PC-3 (cell line): ENCODE measurements at regions not wholly inside any gene's neighbourhood (a gene's known extent, or its start where the extent isn't known, plus 50 kb on each side); places are given as distances from the start of the nearest gene placed in this dataset.

Source experiments
- ATAC-seq: fragments of 200-7000 bp; cut with Tn5 transposase; 2 replicates; pipeline ENCODE4 v1.9.1; 2020; ENCODE audit warnings: mild to moderate bottlenecking, moderate library complexity
- BruUV-seq: library from RNA; stranded (reverse); fragments of 400-500 nt; replicated peaks from 2 replicates; lab custom pipeline; 2021; lab: Mats Ljungman, UMichigan
- CTCF ChIA-PET: fragments of 300-600 bp; sonication (Branson Sonifier 250); formaldehyde crosslinking; loops from one replicate; lab custom pipeline; 2022; ENCODE audit warnings: antibody characterized with exemption; lab: Charles Lee
- POLR2A ChIA-PET: fragments of 300-600 bp; sonication (Branson Sonifier 250); formaldehyde crosslinking; loops from one replicate; lab custom pipeline; 2022; ENCODE audit warnings: antibody characterized with exemption; ENCODE audit not compliant: unreplicated experiment; lab: Charles Lee
- DNase-seq: peaks from one replicate; pipeline ENCODE4 v3.0.0-alpha.2; 2015
- H2AFZ ChIP-seq: fragments of 300-600 bp; sonication (generic); 2 replicates; pipeline ENCODE4 v1.6.0; 2016; ENCODE audit warnings: antibody characterized with exemption, low read length
- H3F3A ChIP-seq: fragments of 300-600 bp; sonication (generic); one replicate; pipeline ENCODE4 v1.6.0; 2017; ENCODE audit warnings: antibody characterized with exemption, low read length, control low read depth, mild to moderate bottlenecking; ENCODE audit not compliant: unreplicated experiment
- H3K27ac ChIP-seq: fragments of 300-600 bp; sonication (generic); 2 replicates; pipeline ENCODE4 v1.5.1; 2016; ENCODE audit warnings: mild to moderate bottlenecking, low read length
- H3K27me3 ChIP-seq: fragments of 300-600 bp; sonication (generic); 2 replicates; pipeline ENCODE4 v1.6.1; 2016; ENCODE audit warnings: low read length, mixed read lengths
- H3K36me3 ChIP-seq: fragments of 300-600 bp; sonication (generic); 2 replicates; pipeline ENCODE4 v1.6.1; 2016; ENCODE audit warnings: low read depth, mixed run types, low read length, mixed read lengths
- H3K4me1 ChIP-seq: fragments of 300-600 bp; sonication (generic); 2 replicates; pipeline ENCODE4 v1.5.1; 2016; ENCODE audit warnings: low read length; ENCODE audit not compliant: insufficient read depth
- H3K4me2 ChIP-seq: fragments of 300-600 bp; sonication (generic); 2 replicates; pipeline ENCODE4 v1.6.0; 2016; ENCODE audit warnings: low read length
- H3K4me3 ChIP-seq: fragments of 300-600 bp; sonication (generic); 2 replicates; pipeline ENCODE4 v1.5.1; 2016; ENCODE audit warnings: mild to moderate bottlenecking, low read length, mixed read lengths
- H3K79me2 ChIP-seq: fragments of 300-600 bp; sonication (generic); 2 replicates; pipeline ENCODE4 v1.6.1; 2017; ENCODE audit warnings: low read length, mixed read lengths
- H3K9ac ChIP-seq: fragments of 300-600 bp; sonication (generic); 2 replicates; pipeline ENCODE4 v1.6.0; 2016; ENCODE audit warnings: mild to moderate bottlenecking, low read length
- H3K9me2 ChIP-seq: fragments of 300-600 bp; sonication (generic); replicated peaks from 2 replicates; pipeline ENCODE4 v1.6.1; 2016; ENCODE audit warnings: mixed run types, low read length, mixed read lengths
- H3K9me3 ChIP-seq: fragments of 300-600 bp; sonication (generic); 2 replicates; pipeline ENCODE4 v1.6.1; 2016; ENCODE audit warnings: low read length, mixed read lengths
- H4K20me1 ChIP-seq: fragments of 300-600 bp; sonication (generic); 2 replicates; pipeline ENCODE4 v1.6.1; 2016; ENCODE audit warnings: low read length, mixed read lengths
- CTCF ChIP-seq: fragments of 300-600 bp; sonication (generic); conservative IDR thresholded peaks from 2 replicates; pipeline ENCODE4 v1.5.1; 2017; ENCODE audit warnings: antibody characterized with exemption, low read depth, mild to moderate bottlenecking, low read length
- EZH2 ChIP-seq: fragments of 300-600 bp; sonication (generic); IDR thresholded peaks from one replicate; pipeline ENCODE4 v1.6.1; 2017; ENCODE audit warnings: antibody characterized with exemption, mild to moderate bottlenecking, low read length; ENCODE audit not compliant: unreplicated experiment
- EZH2phosphoT487 ChIP-seq: fragments of 300-600 bp; sonication (generic); IDR thresholded peaks from 2 replicates; pipeline ENCODE4 v1.6.1; 2018; ENCODE audit warnings: mild to moderate bottlenecking, antibody characterized with exemption, low read length, borderline replicate concordance
- intact Hi-C: fragments of 100-400 bp; cut with micrococcal nuclease; formaldehyde crosslinking; loops from 2 replicates; pipeline ENCODE4 v1.9.0; 2023

GRCh38 chr3:73832426-73832825, 207.7 kb upstream of the PDZRN3 start:
- no TSS peak for BruUV-seq
- no peaks in the 10 kb centered on the region for H3K27me3 ChIP-seq
- ChIA-PET CTCF (no interaction called here), POLR2A (no interaction called here)
- H3K27ac ChIP-seq: no peak overlapping the region
- no peak for TF ChIP-seq EZH2phosphoT487
- no peak overlapping the region for H3K4me2 ChIP-seq
- no peaks in the 10 kb centered on the region for H3K36me3 ChIP-seq
- no peaks in the 10 kb centered on the region for H4K20me1 ChIP-seq
- H3F3A ChIP-seq: no peaks in the 10 kb centered on the region
- H3K4me3 ChIP-seq: no peak overlapping the region
- no peaks in the 10 kb centered on the region for H3K4me1 ChIP-seq
- ATAC-seq (no peak), DNase-seq (no peak)
- no peak overlapping the region for H3K9ac ChIP-seq
- peaks cover 43% of the 10 kb centered on the region for H3K9me3 ChIP-seq
- intact Hi-C loops: no loop called here
- no peaks in the 10 kb centered on the region for H3K9me2 ChIP-seq
- H3K79me2 ChIP-seq: no peaks in the 10 kb centered on the region
- no peak overlapping the region for H2AFZ ChIP-seq

GRCh38 chr3:73828348-73828747, 203.6 kb upstream of the PDZRN3 start:
- Histone ChIP-seq H4K20me1 (no peaks in the 10 kb centered on the region), H3K27ac (no peak overlapping the region), H2AFZ (no peak overlapping the region), H3K79me2 (no peaks in the 10 kb centered on the region), H3K36me3 (no peaks in the 10 kb centered on the region), H3F3A (no peaks in the 10 kb centered on the region), H3K27me3 (no peaks in the 10 kb centered on the region), H3K9ac (no peak overlapping the region), H3K4me2 (no peak overlapping the region), H3K9me3 (peaks cover 27% of the 10 kb centered on the region), H3K4me1 (no peaks in the 10 kb centered on the region), H3K9me2 (no peaks in the 10 kb centered on the region), H3K4me3 (no peak overlapping the region)
- no TSS peak for BruUV-seq
- no peak for ATAC-seq
- no peak for DNase-seq
- CTCF ChIA-PET: no interaction called here
- TF ChIP-seq EZH2 (no peak), EZH2phosphoT487 (no peak), CTCF (no peak)
- POLR2A ChIA-PET: no interaction called here
- intact Hi-C loops: no loop called here

- Histone ChIP-seq H3K4me2 (no peak overlapping the region), H3K4me3 (no peak overlapping the region), H3K27me3 (no peaks in the 10 kb centered on the region), H3K4me1 (no peaks in the 10 kb centered on the region), H3F3A (no peaks in the 10 kb centered on the region), H3K9me2 (no peaks in the 10 kb centered on the region), H3K79me2 (no peaks in the 10 kb centered on the region), H4K20me1 (no peaks in the 10 kb centered on the region), H3K9me3 (peaks cover 27% of the 10 kb centered on the region), H3K27ac (no peak overlapping the region), H2AFZ (no peak overlapping the region), H3K9ac (no peak overlapping the region), H3K36me3 (no peaks in the 10 kb centered on the region)
- DNase-seq (no peak), ATAC-seq (no peak)
- intact Hi-C loops: no loop called here
- TF ChIP-seq CTCF: no peak
- no peak for TF ChIP-seq EZH2
- no peak for TF ChIP-seq EZH2phosphoT487
- ChIA-PET CTCF (no interaction called here), POLR2A (no interaction called here)
- BruUV-seq: no TSS peak
Observed at GRCh38 chr3:73827725-73828211, 203.0 kb upstream of the PDZRN3 start.
